Keratinocyte (primary cell): ENCODE measurements at regions not wholly inside any gene's neighbourhood (a gene's known extent, or its start where the extent isn't known, plus 50 kb on each side); places are given as distances from the start of the nearest gene placed in this dataset.

Experiments
- DNase-seq: peaks from one replicate; pipeline ENCODE4 v3.0.0-alpha.2; 2011; ENCODE audit warnings: low read depth, missing footprints, low spot score
- FAIRE-seq: peaks from 2 replicates; lab custom pipeline; 2011; peaks lifted over from hg19 to GRCh38; lab: Jason Lieb, UNC
- H2AFZ ChIP-seq: 2 replicates; pipeline ENCODE4 v1.6.0; 2012; ENCODE audit warnings: low read length, control low read depth, inconsistent platforms; ENCODE audit not compliant: control insufficient read depth
- H3K27ac ChIP-seq: 2 replicates; pipeline ENCODE4 v1.5.1; 2011; ENCODE audit warnings: low read length; ENCODE audit not compliant: control insufficient read depth, insufficient read depth
- H3K27me3 ChIP-seq: 3 replicates; pipeline ENCODE4 v1.6.0; 2011; ENCODE audit warnings: low read length; ENCODE audit not compliant: control insufficient read depth, insufficient read depth; ENCODE audit errors: extremely low read depth
- H3K36me3 ChIP-seq, 2 experiments: 2 replicates in 1 of 2; 3 replicates in 1 of 2; pipeline ENCODE4 v1.5.1; 2011; ENCODE audit warnings: low read length in 2 of 2, mild to moderate bottlenecking in 1 of 2; ENCODE audit not compliant: control insufficient read depth in 2 of 2, insufficient read depth in 2 of 2; ENCODE audit errors: extremely low read depth in 1 of 2
- H3K4me1 ChIP-seq: 3 replicates; pipeline ENCODE4 v1.5.1; 2011; ENCODE audit warnings: low read length; ENCODE audit not compliant: control insufficient read depth, insufficient read depth; ENCODE audit errors: extremely low read depth
- H3K4me2 ChIP-seq: 3 replicates; pipeline ENCODE4 v1.6.0; 2011; ENCODE audit warnings: low read depth, low read length; ENCODE audit not compliant: control insufficient read depth, insufficient read depth; ENCODE audit errors: extremely low read depth
- H3K4me3 ChIP-seq, 3 experiments: fragments of 200-600 bp in 1 of 3; sonication (generic) in 1 of 3; 2 replicates in 2 of 3; 3 replicates in 1 of 3; pipeline ENCODE4 v1.5.1; 2011 to 2016; ENCODE audit warnings: low read length in 3 of 3, mild to moderate bottlenecking in 3 of 3, control low read depth in 2 of 3, inconsistent platforms in 1 of 3, low read depth in 1 of 3, mixed read lengths in 1 of 3, mixed run types in 1 of 3, moderate library complexity in 1 of 3; ENCODE audit not compliant: control insufficient read depth in 2 of 3, insufficient read depth in 2 of 3; ENCODE audit errors: extremely low read depth in 1 of 3
- H3K79me2 ChIP-seq: 2 replicates; pipeline ENCODE4 v1.6.0; 2012; ENCODE audit warnings: low read length; ENCODE audit not compliant: control insufficient read depth, insufficient read depth
- H3K9ac ChIP-seq: 3 replicates; pipeline ENCODE4 v1.6.0; 2011; ENCODE audit warnings: low read length; ENCODE audit not compliant: control insufficient read depth, insufficient read depth; ENCODE audit errors: extremely low read depth
- H3K9me1 ChIP-seq: 3 replicates; pipeline ENCODE4 v1.6.0; 2011; ENCODE audit warnings: low read length; ENCODE audit not compliant: control insufficient read depth, insufficient read depth; ENCODE audit errors: extremely low read depth
- H3K9me3 ChIP-seq: 2 replicates; pipeline ENCODE4 v1.5.1; 2012; ENCODE audit warnings: low read depth, low read length; ENCODE audit not compliant: control insufficient read depth
- H4K20me1 ChIP-seq: 3 replicates; pipeline ENCODE4 v1.6.0; 2011; ENCODE audit warnings: low read length; ENCODE audit not compliant: control insufficient read depth, insufficient read depth; ENCODE audit errors: extremely low read depth
- CTCF ChIP-seq, 3 experiments: IDR thresholded peaks in 1 of 3; conservative IDR thresholded peaks in 1 of 3; optimal IDR thresholded peaks in 1 of 3; 2 replicates in 2 of 3; 3 replicates in 1 of 3; pipeline versions ENCODE3 to v1.5.1; 2011; ENCODE audit warnings: low read length in 3 of 3, mild to moderate bottlenecking in 3 of 3, moderate library complexity in 2 of 3, control low read depth in 1 of 3, inconsistent platforms in 1 of 3; ENCODE audit not compliant: insufficient read depth in 2 of 3; ENCODE audit errors: extremely low read depth in 1 of 3
- EZH2 ChIP-seq: IDR thresholded peaks from one replicate; pipeline ENCODE4 v1.6.1; 2012; ENCODE audit warnings: inconsistent platforms, mild to moderate bottlenecking, low read length, moderate library complexity
- dilution Hi-C: fragments of 300-500 bp; cut with MboI; formaldehyde crosslinking; loops from one replicate; pipeline ENCODE4 v1.7.0; 2020; ENCODE audit warnings: low sequenced_read_pairs; ENCODE audit not compliant: extremely low pct_ligation_motif_present

DNA sequence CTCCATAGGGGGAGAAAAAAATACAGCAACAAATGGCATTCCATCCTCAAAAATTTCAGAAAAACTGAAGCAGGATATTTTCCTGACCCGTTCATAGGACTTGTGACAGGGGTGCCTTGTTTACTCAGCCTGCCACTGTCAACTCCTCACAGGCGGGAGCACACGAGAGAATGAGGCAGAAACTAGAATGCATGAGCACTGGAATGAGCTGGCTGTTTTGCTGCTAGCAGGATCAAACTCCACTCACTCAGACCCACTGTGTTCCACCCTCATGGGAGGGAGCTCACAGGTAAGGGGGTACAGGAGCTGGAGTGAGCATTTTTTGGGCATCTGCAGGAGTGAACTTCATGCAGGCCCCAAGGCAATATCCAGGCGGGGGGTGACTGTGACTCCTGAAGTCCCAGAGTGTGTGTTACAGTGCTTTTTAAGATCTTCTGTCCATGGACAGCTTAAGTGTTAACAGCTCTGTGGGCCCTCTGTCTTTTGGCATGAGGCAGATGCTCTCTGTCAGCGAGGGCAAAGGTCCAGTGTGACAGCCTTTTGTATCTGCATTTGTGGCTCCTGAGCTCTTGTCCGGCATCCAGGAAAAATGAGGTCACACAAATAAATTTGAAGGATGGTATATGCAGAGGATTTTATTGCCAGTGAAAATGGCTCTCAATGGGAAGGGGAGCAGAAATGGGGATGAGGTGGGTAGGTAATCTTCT lies 905.7 kb upstream of the TENM4 start:
- Histone ChIP-seq H3K9ac (no peak overlapping the region), H3K4me1 (no peaks in the 10 kb centered on the region), H2AFZ (no peak overlapping the region), H3K4me2 (no peak overlapping the region), H3K4me3 (no peak overlapping the region), H3K79me2 (no peaks in the 10 kb centered on the region), H3K9me1 (no peaks in the 10 kb centered on the region), H3K27me3 (no peaks in the 10 kb centered on the region), H3K36me3 (no peaks in the 10 kb centered on the region), H4K20me1 (no peaks in the 10 kb centered on the region), H3K9me3 (no peaks in the 10 kb centered on the region), H3K27ac (no peak overlapping the region)
- dilution Hi-C loops = no loop called here
- DNase-seq (no peak), FAIRE-seq (no peak)
- TF ChIP-seq CTCF (optimal IDR thresholded peaks at IDR 0.05 in 1 of 3, IDR thresholded peaks at IDR 0.05 in 1 of 3, conservative IDR thresholded peaks at IDR 0.05 in 1 of 3; ENCODE audit: extremely low read depth in 1 of 3, insufficient read depth in 2 of 3, low read length in 3 of 3) (no peak), EZH2 (no peak)

DNA sequence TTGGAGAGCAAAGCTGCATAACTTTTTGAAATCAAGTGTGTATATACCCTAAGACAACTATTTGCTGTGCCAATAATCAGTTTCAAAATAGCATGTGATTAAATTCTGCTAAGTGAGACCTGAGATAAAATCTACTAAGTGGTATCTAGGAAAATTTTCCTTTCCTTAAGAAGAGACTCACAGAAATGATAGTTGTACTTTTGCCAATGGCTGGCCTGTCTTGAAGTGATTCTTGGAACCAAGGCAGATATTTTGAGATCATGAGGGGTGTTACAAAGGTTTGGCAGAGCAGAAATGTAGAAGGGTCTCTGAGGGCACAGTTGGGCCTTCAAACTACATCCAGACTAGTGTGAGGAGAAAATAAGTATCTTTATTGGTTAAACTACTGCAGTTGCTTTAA lies 902.6 kb upstream of the TENM4 start:
- no peak for FAIRE-seq

More for the DNA sequence above, 902.6 kb upstream of the TENM4 start:
- TF ChIP-seq EZH2 (no peak), CTCF (optimal IDR thresholded peaks at IDR 0.05 in 1 of 3, IDR thresholded peaks at IDR 0.05 in 1 of 3, conservative IDR thresholded peaks at IDR 0.05 in 1 of 3; ENCODE audit: extremely low read depth in 1 of 3, insufficient read depth in 2 of 3, low read length in 3 of 3) (no peak)
- no peaks in the 10 kb centered on the region for H3K36me3 ChIP-seq
- no peaks in the 10 kb centered on the region for H3K79me2 ChIP-seq
- H3K4me1 ChIP-seq = no peaks in the 10 kb centered on the region
- no peak for DNase-seq
- H3K27ac ChIP-seq = no peak overlapping the region
- H2AFZ ChIP-seq = no peak overlapping the region
- no peak overlapping the region for H3K9ac ChIP-seq
- H3K27me3 ChIP-seq = no peaks in the 10 kb centered on the region
- dilution Hi-C loops = no loop called here
- no peaks in the 10 kb centered on the region for H3K9me1 ChIP-seq
- H4K20me1 ChIP-seq = no peaks in the 10 kb centered on the region
- H3K4me2 ChIP-seq = no peak overlapping the region
- no peak overlapping the region for H3K4me3 ChIP-seq
- no peaks in the 10 kb centered on the region for H3K9me3 ChIP-seq
